GM18870 (cell line): ENCODE measurements at regions not wholly inside any gene's neighbourhood (a gene's known extent, or its start where the extent isn't known, plus 50 kb on each side); places are given as distances from the start of the nearest gene placed in this dataset.
"Not testable (repeated sequence)": the region's sequence is repeated elsewhere in the genome, so short reads cannot be mapped to it uniquely, and the experiment has no call there.

Source experiments
- ATAC-seq: cut with Tn5 transposase; IDR thresholded peaks from one replicate; pipeline ENCODE4 v1.9.1; 2021; ENCODE audit warnings: moderate library complexity; ENCODE audit not compliant: unreplicated experiment

GRCh38 chr16:66032841-66033240, 333.6 kb upstream of the CDH5 start:
- ATAC-seq = no peak

GRCh38 chr16:66030036-66030435, 336.5 kb upstream of the CDH5 start:
- ATAC-seq = no peak

GRCh38 chr16:66028510-66029216, 337.8 kb upstream of the CDH5 start:
- no peak for ATAC-seq

GRCh38 chr16:66026787-66027330, 339.6 kb upstream of the CDH5 start:
- ATAC-seq = no peak

- no peak for ATAC-seq
These were observed 340.3 kb upstream of the CDH5 start for GRCh38 chr16:66026211-66026610.

GRCh38 chr16:66025751-66026150, 340.7 kb upstream of the CDH5 start:
- ATAC-seq = no peak

GRCh38 chr16:66024567-66024966, 341.9 kb upstream of the CDH5 start:
- not testable (repeated sequence) for ATAC-seq

- no peak for ATAC-seq
These were observed 343.0 kb upstream of the CDH5 start for GRCh38 chr16:66023481-66023880.

GRCh38 chr16:66020642-66021041, 345.8 kb upstream of the CDH5 start:
- ATAC-seq = peak; percentile 73

- no peak for ATAC-seq
These were observed 346.4 kb upstream of the CDH5 start for GRCh38 chr16:66020046-66020445.

- not testable (repeated sequence) for ATAC-seq
These were observed 347.0 kb upstream of the CDH5 start for GRCh38 chr16:66019502-66019901.

GRCh38 chr16:66014221-66014620, 352.3 kb upstream of the CDH5 start:
- ATAC-seq = no peak

- ATAC-seq = no peak
These were observed 353.0 kb upstream of the CDH5 start for GRCh38 chr16:66013486-66013885.

GRCh38 chr16:66008136-66008535, 358.4 kb upstream of the CDH5 start:
- ATAC-seq = no peak

GRCh38 chr16:66007717-66008116, 358.8 kb upstream of the CDH5 start:
- ATAC-seq = no peak

GRCh38 chr16:66006485-66006884, 360.0 kb upstream of the CDH5 start:
- no peak for ATAC-seq

GRCh38 chr16:66004699-66005098, 361.8 kb upstream of the CDH5 start:
- no peak for ATAC-seq

GRCh38 chr16:66003201-66003600, 363.3 kb upstream of the CDH5 start:
- ATAC-seq = no peak

- no peak for ATAC-seq
These were observed 363.9 kb upstream of the CDH5 start for GRCh38 chr16:66002601-66003000.

- no peak for ATAC-seq
These were observed 365.1 kb upstream of the CDH5 start for GRCh38 chr16:66001432-66001831.

GRCh38 chr16:65998443-65998842, 368.0 kb upstream of the CDH5 start:
- ATAC-seq = no peak

GRCh38 chr16:65994291-65994690, 372.2 kb upstream of the CDH5 start:
- ATAC-seq = no peak

GRCh38 chr16:65991149-65991701, 375.3 kb upstream of the CDH5 start:
- no peak for ATAC-seq
